ENCODE measurements at regions not wholly inside any gene's neighbourhood (a gene's known extent, or its start where the extent isn't known, plus 50 kb on each side); places are given as distances from the start of the nearest gene placed in this dataset.
"Not testable (repeated sequence)": the region's sequence is repeated elsewhere in the genome, so short reads cannot be mapped to it uniquely, and the experiment has no call there.

GRCh38 chr4:177957596-177958360 lies 515.5 kb upstream of the AGA start:
- no peak for DNase-seq

- no peak for DNase-seq
These were observed 518.3 kb upstream of the AGA start for GRCh38 chr4:177960566-177960965.

DNA sequence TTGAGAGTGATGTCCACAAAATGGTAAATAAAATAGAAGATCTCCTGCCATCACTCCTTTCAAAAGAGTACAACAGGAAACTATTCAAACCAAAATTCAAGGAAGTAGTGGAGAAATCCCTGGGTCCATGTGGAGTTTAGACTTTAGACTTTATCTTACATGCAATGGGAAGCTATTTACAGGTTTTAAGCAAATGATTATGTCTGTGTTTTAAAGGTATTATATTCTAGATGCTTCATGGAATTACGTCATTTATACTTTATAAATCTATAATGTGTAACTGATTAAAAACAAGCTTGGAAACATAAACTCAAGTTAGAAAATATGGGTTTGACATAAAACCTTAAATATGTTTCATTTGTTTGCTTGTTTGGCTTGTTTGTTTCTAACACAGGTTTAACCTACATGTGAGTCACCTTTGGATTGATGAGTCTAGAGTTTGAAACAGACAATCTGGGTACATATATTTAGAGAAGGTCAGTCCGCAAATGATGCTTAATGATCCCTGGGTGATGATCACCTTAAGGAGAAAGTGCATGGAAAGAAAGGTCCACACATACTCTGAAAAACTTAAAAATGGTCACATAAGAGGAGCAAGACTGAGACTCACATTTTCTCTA lies 519.6 kb upstream of the AGA start:
- DNase-seq, result no peak

- DNase-seq, result no peak
These were observed 521.8 kb upstream of the AGA start for GRCh38 chr4:177964061-177964460.

DNA sequence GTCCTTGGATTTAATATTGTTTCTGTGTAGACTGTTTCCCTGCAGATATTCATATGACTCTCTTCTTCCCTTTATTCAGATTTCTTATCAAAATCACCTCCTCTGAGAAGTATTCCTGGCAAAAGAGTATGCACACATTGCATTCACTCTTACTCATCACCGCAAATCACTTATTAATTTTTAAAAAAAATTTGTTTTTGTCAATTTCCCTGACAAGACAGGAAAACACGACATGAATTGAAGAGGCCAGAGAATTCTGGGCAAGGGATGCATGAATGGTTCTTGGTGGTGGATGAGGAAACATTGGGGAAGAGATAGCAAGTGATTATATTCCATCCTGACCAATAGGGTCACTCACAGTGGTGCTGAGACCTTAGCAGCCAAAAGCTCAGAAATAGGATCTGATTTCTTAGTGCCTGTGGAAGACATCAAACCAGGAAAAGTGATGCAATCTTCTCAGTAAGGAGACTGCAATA lies 522.5 kb upstream of the AGA start:
- DNase-seq, result no peak

GRCh38 chr4:177967328-177967727 lies 525.1 kb upstream of the AGA start:
- no peak for DNase-seq

- no peak for DNase-seq
These were observed 526.7 kb upstream of the AGA start for GRCh38 chr4:177968817-177969442.

DNA sequence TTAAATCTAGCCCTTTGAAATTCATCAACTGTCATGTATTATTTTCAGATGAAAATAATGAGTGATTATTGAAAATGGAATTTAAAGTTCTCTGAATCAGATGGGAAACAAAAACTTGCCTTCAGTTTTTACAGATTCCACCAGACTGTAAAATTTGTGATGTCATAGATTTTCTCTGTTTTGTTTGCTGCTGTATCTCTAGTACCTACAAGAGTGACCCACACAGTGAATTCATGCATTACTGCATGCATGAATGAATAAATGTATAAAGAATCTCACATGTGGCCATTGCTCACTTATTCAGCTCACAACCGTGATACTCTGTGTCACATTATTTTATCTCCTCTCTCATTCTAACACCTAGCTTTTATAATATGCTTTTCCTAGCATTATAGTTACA lies 532.2 kb upstream of the AGA start:
- no peak for DNase-seq

DNA sequence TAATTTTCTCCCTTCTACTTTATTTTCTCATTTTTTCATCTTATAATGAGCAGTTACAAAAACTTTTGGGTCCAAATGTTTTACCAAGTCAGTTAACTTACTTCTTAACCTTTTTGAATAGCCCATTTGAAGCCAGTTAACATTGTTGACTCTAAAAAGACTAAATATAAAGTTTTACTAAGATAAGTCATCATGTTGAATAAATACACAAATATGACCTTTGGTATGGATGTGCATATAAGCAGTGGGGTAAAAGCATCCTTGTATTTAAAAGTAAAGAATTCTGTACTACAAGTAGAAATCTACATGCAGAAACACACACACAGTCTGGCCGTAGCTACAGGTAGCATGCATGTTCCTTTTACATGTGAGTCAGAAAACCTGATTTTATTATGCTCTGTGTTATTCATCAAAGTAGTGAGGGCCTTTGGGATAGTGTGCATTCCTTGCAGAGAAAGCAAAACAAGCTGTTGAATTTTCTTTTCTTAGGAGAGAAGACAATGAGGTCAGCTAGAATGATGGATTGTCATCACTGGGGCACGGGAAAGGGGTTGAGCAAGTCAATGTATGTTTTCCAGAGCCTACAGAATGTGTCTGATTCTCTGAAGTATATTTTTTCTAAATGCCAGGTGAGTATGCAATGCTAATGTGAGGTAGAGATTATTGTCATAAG lies 533.2 kb upstream of the AGA start:
- no peak for DNase-seq

DNA sequence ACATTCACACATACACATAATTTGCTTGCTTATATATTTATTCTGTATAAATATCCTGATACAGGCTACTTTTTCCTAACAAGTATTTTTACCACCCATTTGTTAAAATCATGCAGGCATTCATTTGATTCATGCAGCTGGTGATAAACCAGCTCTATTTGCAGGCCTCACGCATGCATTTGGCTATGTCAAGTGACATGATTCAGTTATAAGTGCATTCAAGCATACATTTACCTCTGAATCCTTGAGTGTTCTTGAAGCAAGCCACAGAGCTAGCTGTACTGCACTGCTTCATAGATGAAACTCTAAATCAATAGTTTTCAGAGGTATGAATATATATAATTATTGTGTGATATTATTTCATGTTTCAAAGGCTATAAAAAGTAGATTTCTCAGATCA lies 544.0 kb upstream of the AGA start:
- no peak for DNase-seq

GRCh38 chr4:177987896-177988295 lies 545.7 kb upstream of the AGA start:
- no peak for DNase-seq

DNA sequence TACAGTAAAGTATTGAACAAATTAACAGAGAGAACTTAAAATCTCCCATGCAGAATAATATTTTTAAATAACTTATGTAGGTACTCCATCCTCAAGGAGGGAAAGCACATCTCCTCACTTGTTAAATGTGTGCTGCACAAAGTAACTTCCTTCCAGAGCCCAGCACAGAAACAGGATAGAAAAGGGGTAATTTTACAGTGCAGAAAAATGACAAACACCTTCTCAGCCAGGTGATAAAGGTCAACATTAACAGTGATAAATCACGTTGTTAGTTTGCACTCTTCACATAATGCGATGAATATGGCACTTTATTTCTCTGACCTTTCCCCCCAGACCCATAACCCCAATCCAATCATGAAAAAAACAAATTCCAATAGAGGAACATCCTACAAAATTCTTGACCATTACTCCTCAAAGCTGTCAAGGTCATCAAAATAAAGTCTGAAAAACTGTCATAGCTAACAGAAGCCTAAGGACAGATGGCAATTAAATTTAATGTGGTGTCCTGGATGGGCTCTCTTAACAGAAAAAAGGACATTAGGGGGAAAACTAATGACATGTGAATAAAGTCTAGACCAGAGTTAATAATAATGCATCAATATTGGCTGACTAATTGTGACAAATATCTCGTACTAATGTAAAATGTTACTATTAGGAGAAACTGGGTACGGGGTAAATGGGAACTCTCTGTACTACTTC lies 547.4 kb upstream of the AGA start:
- no peak for DNase-seq

GRCh38 chr4:178003098-178003657 lies 560.9 kb upstream of the AGA start:
- no peak for DNase-seq

DNA sequence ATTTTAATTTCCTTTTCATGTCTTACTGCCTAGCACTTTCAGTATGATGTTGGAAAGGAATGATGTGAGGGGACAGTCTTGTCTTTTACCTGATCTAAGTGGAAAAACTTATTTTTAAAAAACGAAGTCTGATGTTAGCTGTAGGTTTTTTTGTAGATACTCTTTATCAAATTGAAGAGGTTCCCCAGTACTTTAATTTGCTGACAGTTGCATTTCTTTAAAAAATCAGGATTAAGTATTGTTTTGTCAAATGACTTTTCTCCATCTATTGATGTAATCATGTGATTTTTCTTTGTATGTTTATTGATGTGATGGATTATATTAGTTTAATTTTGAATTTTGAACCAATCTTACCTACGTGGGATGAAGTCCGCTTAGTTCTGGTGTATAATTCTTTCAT lies 568.4 kb upstream of the AGA start:
- no peak for DNase-seq

- not testable (repeated sequence) for DNase-seq
These were observed 572.8 kb upstream of the AGA start for GRCh38 chr4:178015046-178015445.

GRCh38 chr4:178026999-178027398 lies 584.8 kb upstream of the AGA start:
- no peak for DNase-seq

GRCh38 chr4:178027796-178028195 lies 585.6 kb upstream of the AGA start:
- no peak for DNase-seq

- no peak for DNase-seq
These were observed 586.2 kb upstream of the AGA start for GRCh38 chr4:178028481-178028880.

DNA sequence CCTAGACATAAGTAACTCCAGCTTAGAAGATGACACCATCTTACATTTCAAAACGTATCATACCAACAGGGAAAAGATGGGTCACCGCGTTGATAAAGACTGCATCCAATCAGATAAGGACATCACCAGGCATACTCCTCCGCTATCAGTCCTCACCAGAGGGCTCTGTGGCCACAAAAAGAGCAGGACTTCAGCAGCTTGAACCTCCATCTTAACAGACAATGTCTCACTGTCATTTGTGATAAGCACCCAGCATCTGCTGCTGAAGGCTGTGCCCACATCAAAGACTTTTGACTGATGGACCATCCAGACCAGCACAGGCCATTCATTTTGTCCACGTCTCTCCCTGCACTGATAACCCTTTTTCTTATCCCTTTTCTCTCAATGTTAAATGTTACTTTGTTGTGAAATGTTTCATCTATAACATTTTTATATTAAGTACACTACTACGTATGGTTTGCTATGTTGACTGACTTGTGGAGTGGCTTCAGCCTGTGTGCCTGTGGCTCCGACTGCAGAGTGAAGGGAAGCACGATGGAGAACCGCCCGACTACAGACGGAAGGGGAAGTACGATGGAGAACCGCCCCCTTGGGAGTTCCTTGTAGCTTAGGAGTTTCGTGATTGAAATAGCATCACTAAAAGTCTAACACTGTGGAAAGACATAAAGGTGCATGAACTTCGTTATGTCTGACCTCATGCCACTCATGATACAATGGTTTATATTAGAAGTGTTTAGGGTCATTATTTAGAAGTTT lies 595.4 kb upstream of the AGA start:
- DNase-seq, result no peak

DNA sequence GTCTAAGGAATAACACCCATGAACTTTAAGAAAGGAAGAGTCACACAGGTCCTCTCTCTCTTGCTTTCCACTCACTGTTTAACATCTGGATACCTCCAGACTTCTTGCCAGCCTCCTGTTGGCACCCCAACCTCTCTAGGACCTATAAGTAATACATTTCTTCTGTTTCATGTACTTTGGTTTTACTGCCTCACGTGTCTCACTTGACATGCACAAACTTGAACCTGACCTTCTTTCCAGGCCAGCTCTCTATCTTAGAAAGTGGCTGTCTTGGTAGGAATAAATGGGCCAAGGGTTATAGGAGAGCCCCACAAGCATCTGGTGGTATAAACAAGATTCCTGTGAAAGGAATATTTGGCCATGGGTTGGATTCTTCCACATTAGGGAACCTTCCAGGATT lies 614.8 kb upstream of the AGA start:
- no peak for DNase-seq

DNA sequence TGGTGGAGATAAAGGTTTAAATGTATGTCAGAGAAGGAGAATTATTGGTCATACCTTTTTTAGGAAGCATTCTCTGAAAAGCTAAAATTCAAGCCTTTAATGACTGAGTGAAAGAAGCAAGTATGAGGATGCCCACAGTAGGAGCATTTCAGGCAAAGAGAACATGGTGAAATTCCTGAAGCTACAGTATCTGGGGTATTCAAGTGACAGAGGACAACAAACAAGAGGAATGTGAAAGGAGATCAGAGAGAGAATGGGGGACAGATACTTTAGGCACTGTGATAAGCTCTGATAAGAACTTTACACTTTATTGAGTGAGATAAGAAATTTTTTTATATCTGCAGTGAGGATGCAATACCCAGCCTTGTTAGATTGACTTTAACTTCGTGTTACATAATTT lies 621.3 kb upstream of the AGA start:
- no peak for DNase-seq
